ENCODE measurements at regions not wholly inside any gene's neighbourhood (a gene's known extent, or its start where the extent isn't known, plus 50 kb on each side); places are given as distances from the start of the nearest gene placed in this dataset.
"Not testable (repeated sequence)": the region's sequence is repeated elsewhere in the genome, so short reads cannot be mapped to it uniquely, and the experiment has no call there.

- no peak for DNase-seq (ENCODE audit: low read depth)
These were observed 621.1 kb upstream of the ADGRB3 start for GRCh38 chr6:68013780-68014515.

- DNase-seq (ENCODE audit: low read depth): no peak
These were observed 622.3 kb upstream of the ADGRB3 start for GRCh38 chr6:68012822-68013221.

- DNase-seq (ENCODE audit: low read depth): no peak
These were observed 624.1 kb upstream of the ADGRB3 start for GRCh38 chr6:68010936-68011335.

GRCh38 chr6:68008445-68008844 is 626.6 kb upstream of the ADGRB3 start:
- DNase-seq (ENCODE audit: low read depth): no peak

GRCh38 chr6:68007717-68008116 is 627.4 kb upstream of the ADGRB3 start:
- DNase-seq (ENCODE audit: low read depth): no peak

- DNase-seq (ENCODE audit: low read depth): no peak
These were observed 648.3 kb upstream of the ADGRB3 start for GRCh38 chr6:67986694-67987232.

- DNase-seq (ENCODE audit: low read depth): no peak
These were observed 658.6 kb upstream of the ADGRB3 start for GRCh38 chr6:67976486-67976885.

- no peak for DNase-seq (ENCODE audit: low read depth)
These were observed 660.2 kb upstream of the ADGRB3 start for GRCh38 chr6:67974931-67975330.

- DNase-seq (ENCODE audit: low read depth): no peak
These were observed 663.3 kb upstream of the ADGRB3 start for GRCh38 chr6:67971812-67972211.

GRCh38 chr6:67966830-67967229 is 668.3 kb upstream of the ADGRB3 start:
- DNase-seq (ENCODE audit: low read depth): no peak

- DNase-seq (ENCODE audit: low read depth): no peak
These were observed 678.7 kb upstream of the ADGRB3 start for GRCh38 chr6:67956352-67956751.

GRCh38 chr6:67952948-67953347 is 682.1 kb upstream of the ADGRB3 start:
- DNase-seq (ENCODE audit: low read depth): no peak

- DNase-seq (ENCODE audit: low read depth): peak; percentile 3
These were observed 683.0 kb upstream of the ADGRB3 start for GRCh38 chr6:67952121-67952520.

GRCh38 chr6:67947762-67948161 is 687.3 kb upstream of the ADGRB3 start:
- DNase-seq (ENCODE audit: low read depth): not testable (repeated sequence)

- DNase-seq (ENCODE audit: low read depth): no peak
These were observed 699.1 kb upstream of the ADGRB3 start for GRCh38 chr6:67935976-67936477.

- no peak for DNase-seq (ENCODE audit: low read depth)
These were observed 701.8 kb upstream of the ADGRB3 start for GRCh38 chr6:67933278-67933677.

GRCh38 chr6:67922588-67922987 is 712.5 kb upstream of the ADGRB3 start:
- not testable (repeated sequence) for DNase-seq (ENCODE audit: low read depth)

- DNase-seq (ENCODE audit: low read depth): not testable (repeated sequence)
These were observed 715.0 kb upstream of the ADGRB3 start for GRCh38 chr6:67920040-67920439.

GRCh38 chr6:67916399-67916798 is 718.7 kb upstream of the ADGRB3 start:
- no peak for DNase-seq (ENCODE audit: low read depth)

GRCh38 chr6:67914419-67914818 is 720.7 kb upstream of the ADGRB3 start:
- DNase-seq (ENCODE audit: low read depth): no peak

- no peak for DNase-seq (ENCODE audit: low read depth)
These were observed 725.7 kb upstream of the ADGRB3 start for GRCh38 chr6:67909354-67909753.

- DNase-seq (ENCODE audit: low read depth): no peak
These were observed 726.7 kb upstream of the ADGRB3 start for GRCh38 chr6:67908379-67908778.

GRCh38 chr6:67904735-67905134 is 730.3 kb upstream of the ADGRB3 start:
- DNase-seq (ENCODE audit: low read depth): not testable (repeated sequence)

- DNase-seq (ENCODE audit: low read depth): no peak
These were observed 736.2 kb upstream of the ADGRB3 start for GRCh38 chr6:67898875-67899274.

All from fibroblast of the conjunctiva (primary cell).